GM23248 (cell line): ENCODE measurements at regions not wholly inside any gene's neighbourhood (a gene's known extent, or its start where the extent isn't known, plus 50 kb on each side); places are given as distances from the start of the nearest gene placed in this dataset.

Experiments
- DNase-seq: peaks from one replicate; pipeline ENCODE4 v3.0.0-alpha.2; 2015
- H2AFZ ChIP-seq: fragments of 200-600 bp; sonication (generic); 2 replicates; pipeline ENCODE4 v1.6.1; 2016; ENCODE audit warnings: antibody characterized with exemption
- H3F3A ChIP-seq: fragments of 200-600 bp; sonication (generic); 2 replicates; pipeline ENCODE4 v1.6.1; 2016; ENCODE audit warnings: mild to moderate bottlenecking, antibody characterized with exemption, mixed run types; ENCODE audit not compliant: insufficient read depth
- H3K27ac ChIP-seq: fragments of 200-600 bp; sonication (generic); 2 replicates; pipeline ENCODE4 v1.5.1; 2016; ENCODE audit warnings: mild to moderate bottlenecking
- H3K27me3 ChIP-seq: fragments of 200-600 bp; sonication (generic); replicated peaks from 2 replicates; pipeline ENCODE4 v1.6.1; 2016; ENCODE audit warnings: mild to moderate bottlenecking; ENCODE audit not compliant: insufficient read depth
- H3K36me3 ChIP-seq: fragments of 200-600 bp; sonication (generic); 2 replicates; pipeline ENCODE4 v1.6.1; 2016; ENCODE audit warnings: low read depth, mild to moderate bottlenecking
- H3K4me1 ChIP-seq: fragments of 200-600 bp; sonication (generic); 2 replicates; pipeline ENCODE4 v1.6.1; 2016; ENCODE audit warnings: mild to moderate bottlenecking; ENCODE audit not compliant: insufficient read depth
- H3K4me2 ChIP-seq: fragments of 200-600 bp; sonication (generic); one replicate; pipeline ENCODE4 v1.6.1; 2016; ENCODE audit warnings: mild to moderate bottlenecking; ENCODE audit not compliant: unreplicated experiment
- H3K4me3 ChIP-seq: fragments of 200-600 bp; sonication (generic); 2 replicates; pipeline ENCODE4 v1.5.1; 2016; ENCODE audit warnings: mild to moderate bottlenecking
- H3K79me2 ChIP-seq: fragments of 200-600 bp; sonication (generic); 2 replicates; pipeline ENCODE4 v1.6.1; 2016; ENCODE audit warnings: mild to moderate bottlenecking; ENCODE audit not compliant: insufficient read depth
- H3K9ac ChIP-seq: fragments of 200-600 bp; sonication (generic); 2 replicates; pipeline ENCODE4 v1.6.1; 2016; ENCODE audit warnings: mild to moderate bottlenecking
- H3K9me2 ChIP-seq: fragments of 200-600 bp; sonication (generic); 2 replicates; pipeline ENCODE4 v1.6.1; 2016; ENCODE audit warnings: mixed run types, mild to moderate bottlenecking, moderate library complexity; ENCODE audit not compliant: insufficient read depth
- H3K9me3 ChIP-seq: fragments of 200-600 bp; sonication (generic); one replicate; pipeline ENCODE4 v1.6.1; 2017; ENCODE audit warnings: low read depth
- H4K20me1 ChIP-seq: fragments of 200-600 bp; sonication (generic); 2 replicates; pipeline ENCODE4 v1.6.0; 2016; ENCODE audit not compliant: insufficient read depth
- EZH2 ChIP-seq: fragments of 200-600 bp; sonication (generic); IDR thresholded peaks from 2 replicates; pipeline ENCODE4 v1.6.1; 2018; ENCODE audit warnings: antibody characterized with exemption, mild to moderate bottlenecking; ENCODE audit not compliant: insufficient read depth, poor library complexity, severe bottlenecking
- EZH2phosphoT487 ChIP-seq: fragments of 200-600 bp; sonication (generic); IDR thresholded peaks from 2 replicates; pipeline ENCODE4 v1.6.1; 2018; ENCODE audit warnings: antibody characterized with exemption, moderate library complexity, mild to moderate bottlenecking, low read depth; ENCODE audit not compliant: insufficient read depth
- WGBS, 2 experiments: methylation state at CpG; one replicate each; pipeline ENCODE4 v1.1.6; 2015 to 2017; ENCODE audit warnings: low lambda C conversion rate in 2 of 2, low coverage in 1 of 2; ENCODE audit errors: missing lambda C conversion rate in 2 of 2; 5-methylcytosine and 5-hydroxymethylcytosine counted together
- in situ Hi-C: fragments of 300-500 bp; cut with MboI; formaldehyde crosslinking; loops from 2 replicates; pipeline ENCODE4 v1.15.0; 2020

DNA sequence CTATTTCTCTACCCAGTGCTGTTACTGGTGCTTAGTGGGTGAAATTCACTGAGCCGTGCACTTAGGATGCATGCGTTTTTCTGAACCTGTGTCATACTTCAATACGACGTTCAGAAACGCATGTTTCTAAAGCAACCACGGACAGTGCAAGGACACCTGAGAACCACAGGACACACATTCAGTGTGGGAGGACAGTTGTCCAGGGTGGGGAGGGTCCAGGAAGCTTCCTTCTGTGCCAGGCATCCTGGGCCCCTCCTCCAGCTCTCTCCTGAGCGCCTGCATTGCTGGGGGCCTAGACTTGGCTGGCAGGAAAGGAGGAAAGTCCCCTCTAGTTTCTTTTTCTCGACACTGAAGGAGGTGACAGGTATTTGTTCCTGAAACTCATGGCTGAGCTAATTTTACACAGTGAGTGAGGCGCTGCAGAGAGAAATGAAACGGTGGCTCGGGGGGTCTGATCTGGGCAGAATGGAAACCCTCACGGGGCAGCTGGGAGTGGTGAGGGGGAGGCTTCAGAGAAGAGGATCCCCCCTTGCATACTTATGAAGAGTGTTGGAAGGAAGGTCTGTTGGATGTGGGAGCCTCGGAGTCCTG, 89.9 kb downstream of the IRF8 start:
- H3K9me2 ChIP-seq, result no peaks in the 10 kb centered on the region
- no peaks in the 10 kb centered on the region for H3K4me1 ChIP-seq
- no peaks in the 10 kb centered on the region for H3K36me3 ChIP-seq
- no peaks in the 10 kb centered on the region for H3F3A ChIP-seq
- H4K20me1 ChIP-seq, result no peaks in the 10 kb centered on the region
- H3K4me2 ChIP-seq, result no peak overlapping the region
- no peak overlapping the region for H2AFZ ChIP-seq
- H3K9ac ChIP-seq, result no peak overlapping the region
- H3K9me3 ChIP-seq, result no peaks in the 10 kb centered on the region
- WGBS, 2 experiments, result 45 to 52% methylated on average over 13 of the region's 13 CpGs
- no peak for DNase-seq
- no peak overlapping the region for H3K27ac ChIP-seq
- H3K27me3 ChIP-seq, result peaks cover 96% of the 10 kb centered on the region
- H3K79me2 ChIP-seq, result no peaks in the 10 kb centered on the region
- H3K4me3 ChIP-seq, result no peak overlapping the region
- in situ Hi-C loops, result loop anchor here (10.0 kb wide), 1 partner anchor 164 kb away; no protein-coding TSS in a partner anchor
- TF ChIP-seq EZH2phosphoT487, result no peak
- no peak for TF ChIP-seq EZH2

DNA sequence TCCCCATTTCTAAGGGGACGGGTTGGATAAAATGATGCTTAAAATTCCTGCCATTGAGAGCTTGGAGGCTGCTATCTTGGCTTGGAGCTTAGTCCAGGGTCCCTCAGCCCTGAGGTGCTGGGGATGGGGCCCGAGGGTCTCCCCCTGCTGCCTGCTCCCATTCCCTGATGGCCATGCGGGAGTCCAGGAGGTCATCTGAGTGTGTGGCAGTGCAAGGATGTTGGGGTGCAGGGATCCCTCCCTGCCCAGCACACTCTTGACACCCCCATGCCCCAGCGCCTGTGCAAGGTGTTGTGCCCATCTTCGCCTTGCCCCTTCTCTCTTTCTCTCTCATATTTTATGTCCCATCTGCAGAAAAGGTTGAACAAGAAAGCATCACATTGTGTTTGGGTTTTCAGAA, 90.4 kb downstream of the IRF8 start:
- H3K79me2 ChIP-seq, result no peaks in the 10 kb centered on the region
- in situ Hi-C loops, result loop anchor here (10.0 kb wide), 1 partner anchor 165 kb away; no protein-coding TSS in a partner anchor
- 56 to 62% methylated on average over 5 of the region's 5 CpGs for WGBS, 2 experiments

DNA sequence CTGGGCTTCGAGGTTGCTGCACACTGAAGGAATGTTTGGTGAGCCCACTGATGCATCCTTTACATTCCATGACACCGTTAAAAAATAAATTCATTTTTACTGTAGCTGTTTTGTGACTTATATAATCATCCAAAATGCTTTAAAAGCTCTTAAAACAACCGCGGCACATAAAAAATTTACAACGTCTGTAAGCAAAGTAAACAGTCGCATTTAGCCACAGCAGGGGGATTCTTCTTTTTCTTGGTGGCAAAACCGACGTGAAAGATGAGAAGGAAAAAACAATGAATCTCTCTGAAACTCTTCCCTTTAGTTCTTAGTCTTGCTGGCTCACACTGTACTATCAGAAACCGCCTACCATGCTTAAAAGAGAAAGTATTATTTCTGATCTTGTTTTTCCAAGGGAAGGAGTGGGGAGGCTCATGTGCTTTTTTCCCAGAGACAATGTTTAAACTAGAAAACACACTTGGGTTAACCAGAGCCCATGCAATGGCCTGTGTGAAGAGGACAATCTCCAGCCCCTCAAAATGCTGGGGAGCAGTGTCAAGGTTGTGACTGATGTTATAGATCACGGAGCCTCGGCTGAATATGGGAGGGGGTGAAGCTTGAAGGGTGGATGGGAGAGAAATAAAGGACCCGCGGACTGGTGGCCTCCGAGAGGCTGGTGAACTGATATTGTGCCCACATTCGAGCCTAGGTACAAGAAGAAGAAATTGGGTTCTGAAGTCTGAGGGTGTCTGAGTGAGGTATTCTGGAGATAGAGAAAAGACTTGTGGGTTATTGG, 91.1 kb downstream of the IRF8 start:
- no peak for DNase-seq
- no peaks in the 10 kb centered on the region for H3F3A ChIP-seq
- H3K79me2 ChIP-seq, result no peaks in the 10 kb centered on the region
- H3K9me3 ChIP-seq, result no peaks in the 10 kb centered on the region
- in situ Hi-C loops, result loop anchor here (10.0 kb wide), 1 partner anchor 165 kb away; no protein-coding TSS in a partner anchor
- no peaks in the 10 kb centered on the region for H3K4me1 ChIP-seq
- no peaks in the 10 kb centered on the region for H3K9me2 ChIP-seq
- H3K9ac ChIP-seq, result no peak overlapping the region
- no peak overlapping the region for H2AFZ ChIP-seq
- H3K4me2 ChIP-seq, result no peak overlapping the region
- no peaks in the 10 kb centered on the region for H4K20me1 ChIP-seq
- H3K4me3 ChIP-seq, result no peak overlapping the region
- H3K36me3 ChIP-seq, result no peaks in the 10 kb centered on the region
- H3K27me3 ChIP-seq, result peaks cover 96% of the 10 kb centered on the region
- WGBS, 2 experiments, result 52 to 53% methylated on average over 15 of the region's 15 CpGs
- TF ChIP-seq EZH2phosphoT487 (no peak), EZH2 (no peak)
- no peak overlapping the region for H3K27ac ChIP-seq

More for the DNA sequence above, 90.4 kb downstream of the IRF8 start:
- peaks cover 96% of the 10 kb centered on the region for H3K27me3 ChIP-seq
- no peak for DNase-seq
- no peaks in the 10 kb centered on the region for H3K36me3 ChIP-seq
- H3K4me2 ChIP-seq, result no peak overlapping the region
- no peaks in the 10 kb centered on the region for H3K4me1 ChIP-seq
- no peak overlapping the region for H3K27ac ChIP-seq
- H3K9ac ChIP-seq, result no peak overlapping the region
- TF ChIP-seq EZH2, result no peak
- TF ChIP-seq EZH2phosphoT487, result no peak
- no peaks in the 10 kb centered on the region for H3K9me3 ChIP-seq
- H4K20me1 ChIP-seq, result no peaks in the 10 kb centered on the region
- H2AFZ ChIP-seq, result no peak overlapping the region
- no peaks in the 10 kb centered on the region for H3F3A ChIP-seq
- no peaks in the 10 kb centered on the region for H3K9me2 ChIP-seq
- H3K4me3 ChIP-seq, result no peak overlapping the region

DNA sequence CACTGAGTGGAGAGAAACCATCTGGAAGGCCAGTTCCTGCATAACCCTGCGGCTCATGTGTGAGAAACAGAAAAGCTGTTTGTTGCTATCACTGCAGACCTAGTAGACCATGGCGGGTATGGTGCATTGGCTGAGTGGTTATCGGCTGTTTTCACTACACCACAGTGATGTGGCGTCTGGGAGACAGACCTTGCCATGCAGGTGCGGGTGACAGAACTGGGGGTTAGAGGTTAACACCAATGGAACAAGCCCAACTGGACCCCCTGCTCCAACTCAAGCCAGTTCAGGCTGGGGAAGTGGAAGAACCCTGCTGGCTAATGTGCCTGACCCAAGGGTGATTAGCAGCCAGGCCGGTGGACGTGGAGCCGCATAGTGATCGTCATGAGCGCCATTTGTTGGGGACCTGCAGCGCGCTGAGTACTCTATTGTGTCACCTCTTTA, 91.9 kb downstream of the IRF8 start:
- Histone ChIP-seq H3F3A (no peaks in the 10 kb centered on the region), H3K4me3 (no peak overlapping the region), H3K27ac (no peak overlapping the region), H3K9ac (no peak overlapping the region), H3K4me2 (no peak overlapping the region), H3K36me3 (no peaks in the 10 kb centered on the region), H3K4me1 (no peaks in the 10 kb centered on the region), H3K79me2 (no peaks in the 10 kb centered on the region), H2AFZ (no peak overlapping the region), H3K9me2 (no peaks in the 10 kb centered on the region), H3K27me3 (peaks cover 96% of the 10 kb centered on the region), H4K20me1 (no peaks in the 10 kb centered on the region), H3K9me3 (no peaks in the 10 kb centered on the region)
- 75 to 79% methylated on average over 12 of the region's 12 CpGs for WGBS, 2 experiments
- no peak for DNase-seq
- in situ Hi-C loops, result no loop called here
- TF ChIP-seq EZH2, result no peak
- no peak for TF ChIP-seq EZH2phosphoT487
